HG03196 (cell line): ENCODE measurements at regions not wholly inside any gene's neighbourhood (a gene's known extent, or its start where the extent isn't known, plus 50 kb on each side); places are given as distances from the start of the nearest gene placed in this dataset.

Source experiments
- ATAC-seq: cut with Tn5 transposase; IDR thresholded peaks from one replicate; pipeline ENCODE4 v1.9.1; 2021; ENCODE audit not compliant: unreplicated experiment

GRCh38 chr20:43804781-43805180 is 78.0 kb upstream of the GTSF1L start:
- ATAC-seq = no peak

GRCh38 chr20:43803276-43803675 is 76.5 kb upstream of the GTSF1L start:
- ATAC-seq = no peak

GRCh38 chr20:43800186-43800585 is 73.4 kb upstream of the GTSF1L start:
- no peak for ATAC-seq

GRCh38 chr20:43799741-43800140 is 72.9 kb upstream of the GTSF1L start:
- ATAC-seq = no peak

- ATAC-seq = no peak
These were observed 72.4 kb upstream of the GTSF1L start for GRCh38 chr20:43799150-43799711.

- ATAC-seq = no peak
These were observed 71.7 kb upstream of the GTSF1L start for GRCh38 chr20:43798291-43799149.

GRCh38 chr20:43794326-43794725 is 67.5 kb upstream of the GTSF1L start:
- no peak for ATAC-seq

GRCh38 chr20:43789593-43789992 is 62.8 kb upstream of the GTSF1L start:
- ATAC-seq = no peak

- ATAC-seq = peak; percentile 64
These were observed 61.1 kb upstream of the GTSF1L start for GRCh38 chr20:43787937-43788336.

GRCh38 chr20:43786885-43787284 is 60.1 kb upstream of the GTSF1L start:
- ATAC-seq = no peak

GRCh38 chr20:43781215-43781614 is 54.4 kb upstream of the GTSF1L start:
- no peak for ATAC-seq

- ATAC-seq = no peak
These were observed 51.6 kb upstream of the GTSF1L start for GRCh38 chr20:43778375-43778774.

- no peak for ATAC-seq
These were observed 49.9 kb upstream of the GTSF1L start for GRCh38 chr20:43776691-43777090.
